ENCODE measurements at regions not wholly inside any gene's neighbourhood (a gene's known extent, or its start where the extent isn't known, plus 50 kb on each side); places are given as distances from the start of the nearest gene placed in this dataset.

DNA sequence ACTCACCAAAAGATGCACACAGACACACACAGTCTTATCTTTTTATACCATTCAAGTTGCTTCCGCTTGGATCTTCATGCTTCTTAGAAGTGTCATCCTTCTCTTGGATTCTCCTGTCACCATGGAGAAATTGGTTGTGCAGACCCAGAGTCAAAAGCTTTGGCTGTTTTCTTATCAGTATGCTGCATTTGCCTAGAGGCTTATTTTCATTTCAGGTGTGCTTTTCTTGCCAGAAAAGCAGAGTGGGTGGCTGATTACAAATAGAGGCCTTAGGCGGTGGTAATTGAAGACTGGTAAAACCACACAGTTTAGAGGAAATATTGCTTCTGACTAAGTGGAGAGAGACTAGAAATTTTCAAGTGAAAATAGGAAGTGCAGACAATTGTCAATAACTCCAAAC, 70.2 kb upstream of the TLE4 start:
- DNase-seq, result no peak

GRCh38 chr9:79507801-79508200, 64.0 kb upstream of the TLE4 start:
- no peak for DNase-seq

- no peak for DNase-seq
Measured at GRCh38 chr9:79512251-79512650, 59.5 kb upstream of the TLE4 start.

Measured in renal pelvis (tissue), 1 donor.